ENCODE measurements at regions not wholly inside any gene's neighbourhood (a gene's known extent, or its start where the extent isn't known, plus 50 kb on each side); places are given as distances from the start of the nearest gene placed in this dataset.
"Not testable (repeated sequence)": the region's sequence is repeated elsewhere in the genome, so short reads cannot be mapped to it uniquely, and the experiment has no call there.

DNA sequence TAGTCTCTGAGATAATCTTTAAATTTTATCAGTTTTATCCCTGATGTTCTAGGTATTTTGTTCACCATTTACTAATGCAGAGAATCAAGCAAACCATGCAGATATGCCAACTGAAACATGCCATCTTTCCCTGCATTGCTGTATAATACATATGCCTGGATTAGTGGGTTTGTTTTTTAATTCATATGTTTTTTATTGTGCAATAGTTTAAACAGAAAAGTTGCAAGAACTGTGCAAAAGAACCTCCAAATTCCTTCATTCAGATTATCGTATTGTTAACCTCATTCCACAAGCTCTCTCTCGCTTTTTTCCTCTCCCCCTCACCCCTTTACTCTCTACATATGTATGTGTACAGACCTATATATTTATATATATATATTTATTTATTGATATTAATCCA, 244.6 kb downstream of the NKX6-1 start:
- no peak overlapping the region for H3K9ac ChIP-seq (ENCODE audit: low read length in 3 of 3)
- no peak overlapping the region for H3K4me3 ChIP-seq (ENCODE audit: low read length in 3 of 3)
- intact Hi-C loops (cut with DNase I): no loop called here
- peaks cover 0 to 1% (median 0%) of the 10 kb centered on the region in 3 donors for H3K9me3 ChIP-seq (ENCODE audit: control insufficient read depth in 2 of 3, insufficient read depth in 1 of 3, low read length in 3 of 3)
- H3K4me1 ChIP-seq (ENCODE audit: control insufficient read depth in 2 of 3, insufficient read depth in 2 of 3, low read depth in 1 of 3, low read length in 3 of 3): no peaks in the 10 kb centered on the region
- no peak for DNase-seq
- TF ChIP-seq, protein P1, sequence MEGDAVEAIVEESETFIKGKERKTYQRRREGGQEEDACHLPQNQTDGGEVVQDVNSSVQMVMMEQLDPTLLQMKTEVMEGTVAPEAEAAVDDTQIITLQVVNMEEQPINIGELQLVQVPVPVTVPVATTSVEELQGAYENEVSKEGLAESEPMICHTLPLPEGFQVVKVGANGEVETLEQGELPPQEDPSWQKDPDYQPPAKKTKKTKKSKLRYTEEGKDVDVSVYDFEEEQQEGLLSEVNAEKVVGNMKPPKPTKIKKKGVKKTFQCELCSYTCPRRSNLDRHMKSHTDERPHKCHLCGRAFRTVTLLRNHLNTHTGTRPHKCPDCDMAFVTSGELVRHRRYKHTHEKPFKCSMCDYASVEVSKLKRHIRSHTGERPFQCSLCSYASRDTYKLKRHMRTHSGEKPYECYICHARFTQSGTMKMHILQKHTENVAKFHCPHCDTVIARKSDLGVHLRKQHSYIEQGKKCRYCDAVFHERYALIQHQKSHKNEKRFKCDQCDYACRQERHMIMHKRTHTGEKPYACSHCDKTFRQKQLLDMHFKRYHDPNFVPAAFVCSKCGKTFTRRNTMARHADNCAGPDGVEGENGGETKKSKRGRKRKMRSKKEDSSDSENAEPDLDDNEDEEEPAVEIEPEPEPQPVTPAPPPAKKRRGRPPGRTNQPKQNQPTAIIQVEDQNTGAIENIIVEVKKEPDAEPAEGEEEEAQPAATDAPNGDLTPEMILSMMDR (IDR thresholded peaks at IDR 0.05; ENCODE audit: borderline replicate concordance, extremely low read depth, insufficient read depth): no peak
- H3K36me3 ChIP-seq (ENCODE audit: control insufficient read depth in 2 of 3, insufficient read depth in 3 of 3, low read length in 3 of 3): no peaks in the 10 kb centered on the region
- H3K27ac ChIP-seq (ENCODE audit: low read depth in 2 of 2, low read length in 2 of 2): no peak overlapping the region
- no peaks in the 10 kb centered on the region for H3K27me3 ChIP-seq (ENCODE audit: control insufficient read depth, insufficient read depth, low read length)
- no peak for FAIRE-seq

- DNase-seq (no peak), FAIRE-seq (no peak)
- Histone ChIP-seq H3K9ac (ENCODE audit: low read length in 3 of 3) (no peak overlapping the region), H3K4me3 (ENCODE audit: low read length in 3 of 3) (no peak overlapping the region), H3K36me3 (ENCODE audit: control insufficient read depth in 2 of 3, insufficient read depth in 3 of 3, low read length in 3 of 3) (no peaks in the 10 kb centered on the region), H3K27ac (ENCODE audit: low read depth in 2 of 2, low read length in 2 of 2) (no peak overlapping the region), H3K4me1 (ENCODE audit: control insufficient read depth in 2 of 3, insufficient read depth in 2 of 3, low read depth in 1 of 3, low read length in 3 of 3) (no peaks in the 10 kb centered on the region), H3K9me3 (ENCODE audit: control insufficient read depth in 2 of 3, insufficient read depth in 1 of 3, low read length in 3 of 3) (no peaks in the 10 kb centered on the region), H3K27me3 (ENCODE audit: control insufficient read depth, insufficient read depth, low read length) (no peaks in the 10 kb centered on the region)
- intact Hi-C loops (cut with DNase I): no loop called here
- TF ChIP-seq, protein P1 (IDR thresholded peaks at IDR 0.05; ENCODE audit: borderline replicate concordance, extremely low read depth, insufficient read depth): no peak
These were observed 249.6 kb downstream of the NKX6-1 start for GRCh38 chr4:84249521-84249920.

- intact Hi-C loops (cut with DNase I); H3K27ac ChIP-seq (ENCODE audit: low read depth in 2 of 2, low read length in 2 of 2); H3K9me3 ChIP-seq (ENCODE audit: control insufficient read depth in 2 of 3, insufficient read depth in 1 of 3, low read length in 3 of 3); FAIRE-seq; H3K9ac ChIP-seq (ENCODE audit: low read length in 3 of 3); H3K4me3 ChIP-seq (ENCODE audit: low read length in 3 of 3); H3K27me3 ChIP-seq (ENCODE audit: control insufficient read depth, insufficient read depth, low read length); DNase-seq; H3K4me1 ChIP-seq (ENCODE audit: control insufficient read depth in 2 of 3, insufficient read depth in 2 of 3, low read depth in 1 of 3, low read length in 3 of 3); H3K36me3 ChIP-seq (ENCODE audit: control insufficient read depth in 2 of 3, insufficient read depth in 3 of 3, low read length in 3 of 3): not testable (repeated sequence)
These were observed 254.1 kb downstream of the NKX6-1 start for GRCh38 chr4:84245042-84245441.

DNA sequence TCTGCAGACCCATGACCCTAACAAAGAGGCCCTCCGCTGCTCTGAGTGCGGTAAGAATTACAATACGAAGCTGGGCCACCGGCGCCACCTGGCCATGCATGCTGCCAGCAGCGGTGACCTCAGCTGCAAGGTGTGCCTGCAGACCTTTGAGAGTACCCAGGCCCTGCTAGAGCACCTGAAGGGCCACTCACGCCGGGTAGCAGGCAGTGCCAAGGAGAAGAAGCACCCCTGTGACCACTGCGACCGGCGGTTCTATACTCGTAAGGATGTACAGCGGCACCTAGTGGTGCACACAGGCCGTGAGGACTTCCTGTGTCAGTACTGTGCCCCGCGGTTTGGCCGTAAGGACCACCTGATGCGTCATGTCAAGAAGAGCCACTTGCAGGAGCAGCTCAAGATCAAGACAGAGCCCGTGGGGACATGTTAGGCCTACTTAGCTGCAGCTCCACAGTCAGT, 254.7 kb downstream of the NKX6-1 start:
- DNase-seq; H3K4me1 ChIP-seq (ENCODE audit: control insufficient read depth in 2 of 3, insufficient read depth in 2 of 3, low read depth in 1 of 3, low read length in 3 of 3); H3K9ac ChIP-seq (ENCODE audit: low read length in 3 of 3); H3K4me3 ChIP-seq (ENCODE audit: low read length in 3 of 3); H3K27ac ChIP-seq (ENCODE audit: low read depth in 2 of 2, low read length in 2 of 2); FAIRE-seq; H3K9me3 ChIP-seq (ENCODE audit: control insufficient read depth in 2 of 3, insufficient read depth in 1 of 3, low read length in 3 of 3); H3K27me3 ChIP-seq (ENCODE audit: control insufficient read depth, insufficient read depth, low read length); H3K36me3 ChIP-seq (ENCODE audit: control insufficient read depth in 2 of 3, insufficient read depth in 3 of 3, low read length in 3 of 3); intact Hi-C loops (cut with DNase I): not testable (repeated sequence)

GRCh38 chr4:84243685-84244084, 255.4 kb downstream of the NKX6-1 start:
- FAIRE-seq: no peak
- Histone ChIP-seq H3K27me3 (ENCODE audit: control insufficient read depth, insufficient read depth, low read length) (no peaks in the 10 kb centered on the region), H3K4me3 (ENCODE audit: low read length in 3 of 3) (no peak overlapping the region), H3K36me3 (ENCODE audit: control insufficient read depth in 2 of 3, insufficient read depth in 3 of 3, low read length in 3 of 3) (no peaks in the 10 kb centered on the region), H3K9me3 (ENCODE audit: control insufficient read depth in 2 of 3, insufficient read depth in 1 of 3, low read length in 3 of 3) (no peaks in the 10 kb centered on the region), H3K27ac (ENCODE audit: low read depth in 2 of 2, low read length in 2 of 2) (no peak overlapping the region), H3K4me1 (ENCODE audit: control insufficient read depth in 2 of 3, insufficient read depth in 2 of 3, low read depth in 1 of 3, low read length in 3 of 3) (no peaks in the 10 kb centered on the region), H3K9ac (ENCODE audit: low read length in 3 of 3) (no peak overlapping the region)
- intact Hi-C loops (cut with DNase I): no loop called here
- TF ChIP-seq, protein P1 (IDR thresholded peaks at IDR 0.05; ENCODE audit: borderline replicate concordance, extremely low read depth, insufficient read depth): no peak
- DNase-seq: no peak
